Calu3 (cell line): ENCODE measurements at regions not wholly inside any gene's neighbourhood (a gene's known extent, or its start where the extent isn't known, plus 50 kb on each side); places are given as distances from the start of the nearest gene placed in this dataset.

Experiments
- BruUV-seq: library from RNA; stranded (reverse); fragments of 400-500 nt; replicated peaks from 2 replicates; lab custom pipeline; 2021; lab: Mats Ljungman, UMichigan
- CTCF ChIA-PET: fragments of 300-600 bp; sonication (Branson Sonifier 250); formaldehyde crosslinking; loops from one replicate; lab custom pipeline; 2022; ENCODE audit warnings: antibody characterized with exemption; lab: Charles Lee
- DNase-seq: peaks from one replicate; pipeline ENCODE4 v3.0.0; 2022
- H3K27ac Mint-ChIP-seq: one replicate; pipeline ENCODE4 v1.8.0; 2022; ENCODE audit warnings: mixed read lengths; ENCODE audit not compliant: unreplicated experiment
- H3K27me3 Mint-ChIP-seq: one replicate; pipeline ENCODE4 v1.8.0; 2022; ENCODE audit warnings: mixed read lengths; ENCODE audit not compliant: unreplicated experiment
- H3K36me3 Mint-ChIP-seq: one replicate; pipeline ENCODE4 v1.8.0; 2022; ENCODE audit warnings: mild to moderate bottlenecking, moderate library complexity, mixed read lengths; ENCODE audit not compliant: insufficient read depth, unreplicated experiment
- H3K4me1 Mint-ChIP-seq: one replicate; pipeline ENCODE4 v1.8.0; 2022; ENCODE audit warnings: mild to moderate bottlenecking, low read depth, mixed read lengths; ENCODE audit not compliant: unreplicated experiment
- H3K4me3 Mint-ChIP-seq: one replicate; pipeline ENCODE4 v1.8.0; 2022; ENCODE audit warnings: mild to moderate bottlenecking, low read depth, moderate library complexity, mixed read lengths; ENCODE audit not compliant: unreplicated experiment
- H3K9me3 Mint-ChIP-seq: one replicate; pipeline ENCODE4 v1.8.0; 2022; ENCODE audit warnings: low read depth, mixed read lengths; ENCODE audit not compliant: unreplicated experiment
- intact Hi-C: fragments of 100-400 bp; cut with micrococcal nuclease; formaldehyde crosslinking; loops from one replicate; pipeline ENCODE4 v1.10.0; 2022; ENCODE audit not compliant: unreplicated experiment
- TF ChIP-seq, protein P1 (sequence below): fragments of 200-600 bp; IDR thresholded peaks from one replicate; pipeline ENCODE4 v1.8.0; 2022; ENCODE audit warnings: antibody characterized with exemption; ENCODE audit not compliant: unreplicated experiment

DNA sequence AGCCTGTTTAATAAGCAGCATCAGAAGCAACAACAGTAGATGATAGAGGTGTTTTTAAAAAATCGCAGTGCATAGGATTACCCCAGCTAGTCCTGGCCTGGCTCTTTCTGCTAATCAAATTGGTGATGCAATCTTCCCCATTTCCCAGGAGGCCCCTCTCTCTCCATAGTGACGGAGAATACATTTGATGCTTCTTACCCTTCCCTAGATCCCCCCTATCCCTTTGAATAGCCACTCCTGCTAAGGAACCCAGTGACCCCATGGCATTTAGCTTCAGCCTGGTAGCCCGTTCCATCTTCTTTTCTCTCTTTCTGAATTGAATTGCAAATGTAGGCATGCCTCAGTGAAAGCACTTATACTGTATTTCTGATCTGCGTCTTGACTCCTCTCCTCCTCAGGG is 223.6 kb upstream of the GAP43 start:
- intact Hi-C loops: no loop called here
- H3K4me1 Mint-ChIP-seq: peaks cover 9% of the 10 kb centered on the region
- no peaks in the 10 kb centered on the region for H3K27me3 Mint-ChIP-seq
- no peaks in the 10 kb centered on the region for H3K9me3 Mint-ChIP-seq
- CTCF ChIA-PET: no interaction called here
- no peak for DNase-seq
- BruUV-seq: no TSS peak
- TF ChIP-seq, protein P1, sequence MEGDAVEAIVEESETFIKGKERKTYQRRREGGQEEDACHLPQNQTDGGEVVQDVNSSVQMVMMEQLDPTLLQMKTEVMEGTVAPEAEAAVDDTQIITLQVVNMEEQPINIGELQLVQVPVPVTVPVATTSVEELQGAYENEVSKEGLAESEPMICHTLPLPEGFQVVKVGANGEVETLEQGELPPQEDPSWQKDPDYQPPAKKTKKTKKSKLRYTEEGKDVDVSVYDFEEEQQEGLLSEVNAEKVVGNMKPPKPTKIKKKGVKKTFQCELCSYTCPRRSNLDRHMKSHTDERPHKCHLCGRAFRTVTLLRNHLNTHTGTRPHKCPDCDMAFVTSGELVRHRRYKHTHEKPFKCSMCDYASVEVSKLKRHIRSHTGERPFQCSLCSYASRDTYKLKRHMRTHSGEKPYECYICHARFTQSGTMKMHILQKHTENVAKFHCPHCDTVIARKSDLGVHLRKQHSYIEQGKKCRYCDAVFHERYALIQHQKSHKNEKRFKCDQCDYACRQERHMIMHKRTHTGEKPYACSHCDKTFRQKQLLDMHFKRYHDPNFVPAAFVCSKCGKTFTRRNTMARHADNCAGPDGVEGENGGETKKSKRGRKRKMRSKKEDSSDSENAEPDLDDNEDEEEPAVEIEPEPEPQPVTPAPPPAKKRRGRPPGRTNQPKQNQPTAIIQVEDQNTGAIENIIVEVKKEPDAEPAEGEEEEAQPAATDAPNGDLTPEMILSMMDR: no peak
- H3K36me3 Mint-ChIP-seq: no peaks in the 10 kb centered on the region
- H3K4me3 Mint-ChIP-seq: no peak overlapping the region
- H3K27ac Mint-ChIP-seq: no peak overlapping the region

DNA sequence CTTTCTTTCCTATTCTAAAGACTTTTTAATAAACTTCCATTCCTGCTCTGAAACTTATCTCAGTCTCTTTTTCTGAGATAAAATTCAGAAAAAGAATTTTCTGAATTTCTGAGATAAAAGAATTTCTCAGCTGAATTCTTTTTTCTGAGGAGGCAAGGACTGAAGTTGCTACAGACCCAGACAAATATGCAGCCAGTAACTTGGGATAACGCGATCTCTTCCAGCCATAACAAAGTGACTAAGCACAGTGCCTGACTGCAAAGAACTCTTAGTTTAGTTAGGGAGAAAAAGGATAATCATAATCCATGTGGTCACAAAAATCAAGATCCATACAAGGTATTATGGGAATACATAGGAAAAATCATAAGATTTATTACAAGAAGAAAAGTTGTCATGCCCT is 222.0 kb upstream of the GAP43 start:
- H3K27ac Mint-ChIP-seq: no peak overlapping the region
- intact Hi-C loops: no loop called here
- CTCF ChIA-PET: no interaction called here

DNA sequence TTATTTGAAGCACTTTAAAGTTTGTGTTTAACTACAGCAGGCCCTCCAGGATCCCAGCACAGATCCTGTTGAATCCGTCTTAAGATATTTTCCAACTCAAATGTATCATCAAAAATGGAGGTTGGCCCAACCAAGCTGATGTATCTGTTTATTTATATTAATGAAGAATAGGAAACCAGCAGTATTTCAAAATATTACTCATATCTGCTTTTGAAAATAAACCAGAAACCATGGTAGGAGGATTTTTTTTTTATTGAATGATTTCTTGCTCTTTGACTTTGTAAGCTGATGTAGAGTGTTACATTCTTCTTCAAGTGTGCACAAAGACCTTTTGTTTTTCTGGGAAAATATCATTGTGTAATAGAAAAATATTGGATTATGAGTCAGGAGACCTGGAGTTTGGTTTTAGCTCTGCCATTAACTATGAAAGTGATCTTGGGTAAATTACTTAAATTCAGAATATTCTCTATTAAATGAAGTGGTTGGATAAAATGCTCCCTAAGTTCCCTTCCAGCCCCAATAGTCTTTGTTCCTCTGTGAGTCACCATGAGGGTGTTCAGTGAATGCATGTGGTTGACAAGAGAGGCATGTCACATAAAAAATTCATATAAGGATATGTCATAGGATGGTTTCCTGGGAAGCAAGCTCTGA is 221.3 kb upstream of the GAP43 start:
- Mint-ChIP-seq H3K9me3 (no peaks in the 10 kb centered on the region), H3K27ac (peak overlapping the region; percentile 41), H3K36me3 (no peaks in the 10 kb centered on the region), H3K4me3 (no peak overlapping the region), H3K4me1 (peaks cover 9% of the 10 kb centered on the region), H3K27me3 (no peaks in the 10 kb centered on the region)
- TF ChIP-seq, protein P1: no peak
- intact Hi-C loops: no loop called here
- CTCF ChIA-PET: interaction anchor here (0.7 to 0.8 kb wide), 2 partner anchors 12 to 184 kb away, joined by 3 read pairs; no protein-coding TSS in a partner anchor
- no TSS peak for BruUV-seq
- DNase-seq: no peak

More for the DNA sequence above, 222.0 kb upstream of the GAP43 start:
- Mint-ChIP-seq H3K9me3 (no peaks in the 10 kb centered on the region), H3K4me1 (peaks cover 9% of the 10 kb centered on the region), H3K4me3 (no peak overlapping the region), H3K36me3 (no peaks in the 10 kb centered on the region), H3K27me3 (no peaks in the 10 kb centered on the region)
- no peak for DNase-seq
- BruUV-seq: no TSS peak
- TF ChIP-seq, protein P1: no peak

DNA sequence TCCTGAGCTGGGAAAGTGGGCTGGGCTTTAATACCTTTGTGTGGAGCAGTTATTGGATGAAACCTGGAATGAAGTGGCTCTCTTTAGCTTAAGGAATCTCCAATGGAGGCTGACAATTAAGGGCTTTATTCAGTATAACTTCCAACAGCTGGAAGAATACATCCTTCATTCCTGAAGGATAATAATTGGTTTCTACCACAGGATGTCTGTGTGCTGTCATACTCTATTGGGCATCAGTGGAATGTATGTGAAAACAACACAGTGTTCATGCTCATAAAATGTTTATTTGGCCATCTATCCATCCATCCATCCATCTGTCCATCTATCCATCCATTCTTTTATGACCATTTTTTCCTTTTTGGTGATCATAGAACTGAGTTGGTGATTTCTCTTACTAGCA is 220.7 kb upstream of the GAP43 start:
- BruUV-seq: no TSS peak
- no peaks in the 10 kb centered on the region for H3K36me3 Mint-ChIP-seq
- TF ChIP-seq, protein P1: no peak
- no peak for DNase-seq
- peaks cover 9% of the 10 kb centered on the region for H3K4me1 Mint-ChIP-seq
- H3K27me3 Mint-ChIP-seq: no peaks in the 10 kb centered on the region
- CTCF ChIA-PET: interaction anchor here (0.8 kb wide), 1 partner anchor 185 kb away, joined by 3 read pairs; no protein-coding TSS in a partner anchor
- H3K4me3 Mint-ChIP-seq: no peak overlapping the region
- intact Hi-C loops: no loop called here
- H3K9me3 Mint-ChIP-seq: no peaks in the 10 kb centered on the region
- peak overlapping the region; percentile 41 for H3K27ac Mint-ChIP-seq
